Left lung (tissue), 4 donors: ENCODE measurements at regions not wholly inside any gene's neighbourhood (a gene's known extent, or its start where the extent isn't known, plus 50 kb on each side); places are given as distances from the start of the nearest gene placed in this dataset.

Source experiments
- ATAC-seq: fragments of 200-7000 bp; cut with Tn5 transposase; one replicate; pipeline ENCODE4 v1.9.1; 2020; ENCODE audit warnings: moderate library complexity
- DNase-seq, 4 donors: peaks; one replicate each; pipeline ENCODE4 v3.0.0-alpha.2; 2013 to 2020
- H3K27ac ChIP-seq, 2 donors: fragments of 200-600 bp; sonication (generic) in 1 of 2; one replicate each; pipeline versions ENCODE4 v1.5.0 to v1.8.0; 2020 to 2021
- H3K27me3 ChIP-seq, 2 donors: fragments of 200-600 bp; sonication (generic) in 1 of 2; one replicate each; pipeline versions ENCODE4 v1.5.0 to v1.8.0; 2020 to 2021
- H3K36me3 ChIP-seq, 2 donors: fragments of 200-600 bp; sonication (generic) in 1 of 2; one replicate each; pipeline versions ENCODE4 v1.5.0 to v1.8.0; 2020 to 2021
- H3K4me1 ChIP-seq, 2 donors: fragments of 200-600 bp; one replicate each; pipeline ENCODE4 v1.8.0; 2021
- H3K4me3 ChIP-seq, 2 donors: fragments of 200-600 bp; sonication (generic) in 1 of 2; one replicate each; pipeline versions ENCODE4 v1.5.0 to v1.8.0; 2020 to 2021; ENCODE audit warnings: mild to moderate bottlenecking in 1 of 2
- H3K9me3 ChIP-seq, 2 donors: fragments of 200-600 bp; sonication (generic) in 1 of 2; one replicate each; pipeline versions ENCODE4 v1.5.0 to v1.8.0; 2020 to 2021
- CTCF ChIP-seq, 2 donors: fragments of 200-600 bp; sonication (generic) in 1 of 2; IDR thresholded peaks; one replicate each; pipeline versions ENCODE4 v1.5.0 to v1.8.0; 2021; ENCODE audit warnings: antibody characterized with exemption in 2 of 2
- intact Hi-C, 2 donors: fragments of 100-400 bp; cut with DNase I; formaldehyde crosslinking; loops; one replicate each; pipeline versions ENCODE4 v1.11.2 to v1.14.2; 2022
- donor health status: DM: no; HTN: yes; CAD: no.
- donor health status: DM: no; HTN: no; CAD: no.

DNA sequence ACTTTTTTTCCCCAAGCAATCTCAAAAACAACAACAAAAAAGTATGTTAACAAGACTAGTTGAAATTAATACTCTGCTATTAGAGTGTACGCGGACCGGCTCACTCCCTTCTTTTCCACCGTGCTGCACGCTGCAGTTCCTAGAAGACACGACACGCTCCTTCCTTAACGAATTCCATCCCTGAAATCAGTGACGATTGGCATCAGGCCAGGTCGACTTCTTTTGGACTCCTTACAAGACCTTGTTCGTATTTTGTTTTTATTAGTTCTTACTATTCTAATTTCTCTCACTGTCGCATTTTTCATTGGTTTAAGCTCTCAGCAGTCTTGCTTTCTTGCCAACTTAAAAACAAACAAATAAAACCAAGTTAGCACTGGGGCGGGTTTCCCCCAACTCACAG, 175.8 kb upstream of the PITX2 start:
- H3K4me3 ChIP-seq = no peak overlapping the region
- intact Hi-C loops = no loop called here
- no peaks in the 10 kb centered on the region for H3K36me3 ChIP-seq
- H3K27me3 ChIP-seq = no peaks in the 10 kb centered on the region
- H3K27ac ChIP-seq = no peak overlapping the region
- no peaks in the 10 kb centered on the region for H3K4me1 ChIP-seq
- ATAC-seq = no peak
- TF ChIP-seq CTCF (IDR thresholded peaks at IDR 0.05) = no peak
- peak in 2 of 4 donors; percentile 12 to 19 for DNase-seq
- no peaks in the 10 kb centered on the region for H3K9me3 ChIP-seq

- TF ChIP-seq CTCF (IDR thresholded peaks at IDR 0.05) = no peak
Observed at GRCh38 chr4:110799211-110799610, 176.3 kb upstream of the PITX2 start.

GRCh38 chr4:110801591-110801990, 178.7 kb upstream of the PITX2 start:
- intact Hi-C loops = no loop called here
- Histone ChIP-seq H3K27ac (no peak overlapping the region), H3K36me3 (no peaks in the 10 kb centered on the region), H3K27me3 (no peaks in the 10 kb centered on the region), H3K4me3 (no peak overlapping the region), H3K4me1 (no peaks in the 10 kb centered on the region), H3K9me3 (no peaks in the 10 kb centered on the region)
- ATAC-seq (no peak), DNase-seq (no peak)
- no peak for TF ChIP-seq CTCF (IDR thresholded peaks at IDR 0.05)

More at GRCh38 chr4:110799211-110799610, 176.3 kb upstream of the PITX2 start:
- intact Hi-C loops = no loop called here
- H3K27me3 ChIP-seq = no peaks in the 10 kb centered on the region
- H3K27ac ChIP-seq = no peak overlapping the region
- H3K9me3 ChIP-seq = no peaks in the 10 kb centered on the region
- H3K4me3 ChIP-seq = no peak overlapping the region
- no peaks in the 10 kb centered on the region for H3K36me3 ChIP-seq
- ATAC-seq = no peak
- no peaks in the 10 kb centered on the region for H3K4me1 ChIP-seq
- no peak for DNase-seq

DNA sequence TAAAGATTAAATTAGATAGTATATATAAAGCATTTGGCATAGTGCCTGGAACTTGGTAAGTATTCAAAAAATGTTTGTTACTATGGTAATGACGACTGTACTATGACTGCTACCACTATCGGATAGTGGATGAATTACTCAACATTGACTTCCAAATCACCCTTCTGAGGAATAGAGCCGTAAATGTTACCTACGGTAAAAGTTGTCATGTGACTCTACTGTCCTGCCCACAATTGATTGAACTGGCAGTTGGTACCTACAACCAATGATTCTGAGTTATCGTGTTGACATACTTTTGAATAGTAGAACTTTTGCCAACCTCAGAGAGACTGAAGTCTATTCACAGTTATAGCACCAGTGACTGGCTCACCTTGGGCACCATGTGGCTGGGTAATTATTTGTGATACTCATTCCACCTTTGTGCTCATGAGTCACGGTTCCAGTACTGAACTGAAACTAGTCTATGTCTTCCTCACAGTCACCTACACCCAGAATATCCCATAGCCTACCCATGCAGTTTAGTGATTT, 185.5 kb upstream of the PITX2 start:
- Histone ChIP-seq H3K9me3 (no peaks in the 10 kb centered on the region), H3K36me3 (no peaks in the 10 kb centered on the region), H3K4me3 (no peak overlapping the region), H3K4me1 (no peaks in the 10 kb centered on the region), H3K27ac (no peak overlapping the region), H3K27me3 (no peaks in the 10 kb centered on the region)
- intact Hi-C loops = no loop called here
- DNase-seq = no peak
- ATAC-seq = no peak
- no peak for TF ChIP-seq CTCF (IDR thresholded peaks at IDR 0.05)

DNA sequence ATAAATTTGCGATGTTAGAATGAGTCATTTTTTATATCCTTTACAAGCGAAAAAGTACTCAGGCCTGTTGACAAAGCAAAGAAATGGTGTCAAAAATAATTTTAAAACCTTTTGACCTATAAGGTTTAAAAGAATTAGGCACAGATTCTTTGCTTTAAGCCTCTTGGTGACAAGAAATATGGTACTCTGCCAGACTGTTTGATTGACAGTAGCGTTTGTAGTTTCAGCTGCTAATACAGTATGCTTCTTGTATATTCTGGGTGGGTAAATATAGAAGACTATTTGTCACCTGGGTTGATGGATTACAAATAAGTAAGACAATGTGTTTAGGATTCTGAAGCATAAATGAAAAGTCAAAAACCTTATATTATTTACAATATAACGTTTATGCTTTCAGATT, 193.1 kb upstream of the PITX2 start:
- ATAC-seq = no peak
- Histone ChIP-seq H3K27ac (no peak overlapping the region), H3K4me1 (no peaks in the 10 kb centered on the region), H3K9me3 (no peaks in the 10 kb centered on the region), H3K36me3 (no peaks in the 10 kb centered on the region), H3K4me3 (no peak overlapping the region), H3K27me3 (no peaks in the 10 kb centered on the region)
- no peak for DNase-seq
- TF ChIP-seq CTCF (IDR thresholded peaks at IDR 0.05) = no peak
- intact Hi-C loops = no loop called here
